GM23248 (cell line): ENCODE measurements at regions not wholly inside any gene's neighbourhood (a gene's known extent, or its start where the extent isn't known, plus 50 kb on each side); places are given as distances from the start of the nearest gene placed in this dataset.
"Not testable (repeated sequence)": the region's sequence is repeated elsewhere in the genome, so short reads cannot be mapped to it uniquely, and the experiment has no call there.

Experiments
- DNase-seq: peaks from one replicate; pipeline ENCODE4 v3.0.0-alpha.2; 2015
- H2AFZ ChIP-seq: fragments of 200-600 bp; sonication (generic); 2 replicates; pipeline ENCODE4 v1.6.1; 2016; ENCODE audit warnings: antibody characterized with exemption
- H3F3A ChIP-seq: fragments of 200-600 bp; sonication (generic); 2 replicates; pipeline ENCODE4 v1.6.1; 2016; ENCODE audit warnings: mild to moderate bottlenecking, antibody characterized with exemption, mixed run types; ENCODE audit not compliant: insufficient read depth
- H3K27ac ChIP-seq: fragments of 200-600 bp; sonication (generic); 2 replicates; pipeline ENCODE4 v1.5.1; 2016; ENCODE audit warnings: mild to moderate bottlenecking
- H3K27me3 ChIP-seq: fragments of 200-600 bp; sonication (generic); replicated peaks from 2 replicates; pipeline ENCODE4 v1.6.1; 2016; ENCODE audit warnings: mild to moderate bottlenecking; ENCODE audit not compliant: insufficient read depth
- H3K36me3 ChIP-seq: fragments of 200-600 bp; sonication (generic); 2 replicates; pipeline ENCODE4 v1.6.1; 2016; ENCODE audit warnings: low read depth, mild to moderate bottlenecking
- H3K4me1 ChIP-seq: fragments of 200-600 bp; sonication (generic); 2 replicates; pipeline ENCODE4 v1.6.1; 2016; ENCODE audit warnings: mild to moderate bottlenecking; ENCODE audit not compliant: insufficient read depth
- H3K4me2 ChIP-seq: fragments of 200-600 bp; sonication (generic); one replicate; pipeline ENCODE4 v1.6.1; 2016; ENCODE audit warnings: mild to moderate bottlenecking; ENCODE audit not compliant: unreplicated experiment
- H3K4me3 ChIP-seq: fragments of 200-600 bp; sonication (generic); 2 replicates; pipeline ENCODE4 v1.5.1; 2016; ENCODE audit warnings: mild to moderate bottlenecking
- H3K79me2 ChIP-seq: fragments of 200-600 bp; sonication (generic); 2 replicates; pipeline ENCODE4 v1.6.1; 2016; ENCODE audit warnings: mild to moderate bottlenecking; ENCODE audit not compliant: insufficient read depth
- H3K9ac ChIP-seq: fragments of 200-600 bp; sonication (generic); 2 replicates; pipeline ENCODE4 v1.6.1; 2016; ENCODE audit warnings: mild to moderate bottlenecking
- H3K9me2 ChIP-seq: fragments of 200-600 bp; sonication (generic); 2 replicates; pipeline ENCODE4 v1.6.1; 2016; ENCODE audit warnings: mixed run types, mild to moderate bottlenecking, moderate library complexity; ENCODE audit not compliant: insufficient read depth
- H3K9me3 ChIP-seq: fragments of 200-600 bp; sonication (generic); one replicate; pipeline ENCODE4 v1.6.1; 2017; ENCODE audit warnings: low read depth
- H4K20me1 ChIP-seq: fragments of 200-600 bp; sonication (generic); 2 replicates; pipeline ENCODE4 v1.6.0; 2016; ENCODE audit not compliant: insufficient read depth
- EZH2 ChIP-seq: fragments of 200-600 bp; sonication (generic); IDR thresholded peaks from 2 replicates; pipeline ENCODE4 v1.6.1; 2018; ENCODE audit warnings: antibody characterized with exemption, mild to moderate bottlenecking; ENCODE audit not compliant: insufficient read depth, poor library complexity, severe bottlenecking
- EZH2phosphoT487 ChIP-seq: fragments of 200-600 bp; sonication (generic); IDR thresholded peaks from 2 replicates; pipeline ENCODE4 v1.6.1; 2018; ENCODE audit warnings: antibody characterized with exemption, moderate library complexity, mild to moderate bottlenecking, low read depth; ENCODE audit not compliant: insufficient read depth
- WGBS, 2 experiments: methylation state at CpG; one replicate each; pipeline ENCODE4 v1.1.6; 2015 to 2017; ENCODE audit warnings: low lambda C conversion rate in 2 of 2, low coverage in 1 of 2; ENCODE audit errors: missing lambda C conversion rate in 2 of 2; 5-methylcytosine and 5-hydroxymethylcytosine counted together
- in situ Hi-C: fragments of 300-500 bp; cut with MboI; formaldehyde crosslinking; loops from 2 replicates; pipeline ENCODE4 v1.15.0; 2020

DNA sequence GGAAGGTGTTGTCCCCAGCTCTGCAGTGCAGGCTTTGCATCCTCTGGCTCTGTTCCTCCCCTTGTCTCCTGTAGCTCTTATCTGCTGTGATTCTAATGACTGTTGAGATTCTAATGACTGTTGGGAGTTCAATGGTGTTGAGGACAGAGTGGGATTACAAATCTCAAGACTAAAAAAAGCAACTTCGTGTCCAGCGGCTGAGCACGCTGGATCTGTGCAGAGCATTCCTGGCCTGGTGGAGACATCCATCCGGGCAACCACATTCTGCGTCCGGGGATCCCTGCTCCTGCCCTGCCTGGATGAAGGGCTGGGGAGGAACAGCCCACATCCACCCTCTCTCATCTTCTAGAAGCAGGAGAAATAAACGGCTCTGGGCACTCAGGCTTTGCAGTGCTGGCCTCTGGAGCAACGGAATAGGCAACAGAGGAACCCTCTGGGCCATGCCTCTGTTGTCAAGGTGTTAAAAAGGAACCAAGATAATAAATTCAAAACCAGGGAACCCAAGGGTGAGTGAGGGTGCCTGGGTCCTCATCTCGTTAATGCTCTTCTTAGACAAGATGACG is 106.7 kb upstream of the ASB18 start:
- Histone ChIP-seq H3K9me3 (no peaks in the 10 kb centered on the region), H4K20me1 (no peaks in the 10 kb centered on the region), H3F3A (no peaks in the 10 kb centered on the region), H2AFZ (no peak overlapping the region), H3K9me2 (no peaks in the 10 kb centered on the region), H3K27ac (no peak overlapping the region), H3K27me3 (peaks cover 29% of the 10 kb centered on the region), H3K4me3 (no peak overlapping the region), H3K79me2 (no peaks in the 10 kb centered on the region), H3K4me1 (no peaks in the 10 kb centered on the region), H3K9ac (no peak overlapping the region), H3K4me2 (no peak overlapping the region), H3K36me3 (no peaks in the 10 kb centered on the region)
- DNase-seq: no peak
- in situ Hi-C loops: no loop called here
- WGBS, 2 experiments: 55 to 58% methylated on average over 10 of the region's 10 CpGs
- TF ChIP-seq EZH2 (no peak), EZH2phosphoT487 (no peak)

DNA sequence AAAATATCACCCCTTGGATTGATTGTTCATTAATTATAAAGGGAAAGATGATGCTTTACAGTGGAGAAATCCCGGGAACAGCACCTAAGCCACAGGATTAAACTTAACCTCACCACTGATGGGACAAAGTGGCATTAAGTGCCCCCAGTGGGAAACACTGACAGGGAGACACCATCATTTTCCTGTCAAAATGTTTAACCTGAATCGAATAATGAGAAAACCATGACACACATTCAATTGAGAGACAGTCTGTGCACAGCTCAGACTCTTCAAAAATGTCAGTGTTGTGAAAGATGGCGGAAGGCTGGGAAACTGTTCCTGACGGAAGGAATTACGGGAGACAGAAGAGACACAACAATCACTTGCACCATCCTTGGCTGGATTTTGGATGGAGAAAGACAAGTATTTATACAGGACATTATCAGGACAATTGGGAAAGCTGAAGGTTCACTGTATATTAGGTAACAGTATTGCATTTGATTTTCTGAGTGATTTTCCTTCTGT is 111.8 kb upstream of the ASB18 start:
- Histone ChIP-seq H3K4me1 (no peaks in the 10 kb centered on the region), H3K4me3 (no peak overlapping the region), H3K36me3 (no peaks in the 10 kb centered on the region), H3K27me3 (peaks cover 19% of the 10 kb centered on the region), H3K79me2 (no peaks in the 10 kb centered on the region), H3K9ac (no peak overlapping the region), H3K27ac (no peak overlapping the region), H2AFZ (no peak overlapping the region), H3K9me3 (no peaks in the 10 kb centered on the region), H3F3A (no peaks in the 10 kb centered on the region), H3K4me2 (no peak overlapping the region), H4K20me1 (no peaks in the 10 kb centered on the region), H3K9me2 (no peaks in the 10 kb centered on the region)
- WGBS, 2 experiments: 62 to 74% methylated on average over 5 of the region's 5 CpGs
- TF ChIP-seq EZH2 (no peak), EZH2phosphoT487 (no peak)
- no peak for DNase-seq
- in situ Hi-C loops: no loop called here

DNA sequence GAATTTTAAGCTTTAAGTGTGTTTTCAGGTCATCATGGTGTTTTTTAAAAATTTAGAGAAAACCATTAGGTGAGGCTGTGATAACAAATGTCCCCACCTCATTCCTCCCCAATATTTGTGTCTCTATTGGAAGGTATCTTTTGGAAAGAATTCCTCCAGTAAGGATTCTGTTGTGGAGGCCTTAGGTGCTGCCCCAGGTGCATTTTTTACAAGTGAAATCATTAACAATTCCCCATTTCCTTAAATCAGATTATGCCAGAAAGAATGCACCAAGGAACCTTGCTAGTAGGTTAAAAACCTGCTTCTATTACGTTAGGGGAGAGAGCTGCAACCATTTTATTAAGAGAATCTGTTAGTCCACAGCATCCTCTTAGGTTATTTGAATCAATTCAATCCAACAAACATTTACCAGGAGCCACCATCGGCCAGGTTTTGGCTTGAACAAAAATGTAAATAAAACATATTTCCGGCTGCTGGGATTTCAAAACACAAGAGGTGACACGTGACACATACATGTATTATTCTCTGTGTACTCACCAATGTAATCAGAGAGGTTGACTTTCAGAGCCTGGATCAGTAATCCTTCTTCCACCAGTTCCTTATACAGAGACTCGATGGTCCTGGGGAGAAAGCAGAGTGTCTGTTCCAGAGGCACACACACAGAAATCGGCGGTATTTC is 112.5 kb upstream of the ASB18 start:
- H3K79me2 ChIP-seq: no peaks in the 10 kb centered on the region
- peaks cover 19% of the 10 kb centered on the region for H3K27me3 ChIP-seq
- H3K27ac ChIP-seq: no peak overlapping the region
- DNase-seq: no peak
- no peak overlapping the region for H3K4me3 ChIP-seq
- no peaks in the 10 kb centered on the region for H3K36me3 ChIP-seq
- H2AFZ ChIP-seq: no peak overlapping the region
- 52 to 59% methylated on average over 7 of the region's 7 CpGs for WGBS, 2 experiments
- no peaks in the 10 kb centered on the region for H3F3A ChIP-seq
- no peaks in the 10 kb centered on the region for H3K9me2 ChIP-seq
- TF ChIP-seq EZH2 (no peak), EZH2phosphoT487 (no peak)
- no peak overlapping the region for H3K9ac ChIP-seq
- H4K20me1 ChIP-seq: no peaks in the 10 kb centered on the region
- H3K9me3 ChIP-seq: no peaks in the 10 kb centered on the region
- in situ Hi-C loops: no loop called here
- H3K4me2 ChIP-seq: no peak overlapping the region
- H3K4me1 ChIP-seq: no peaks in the 10 kb centered on the region

DNA sequence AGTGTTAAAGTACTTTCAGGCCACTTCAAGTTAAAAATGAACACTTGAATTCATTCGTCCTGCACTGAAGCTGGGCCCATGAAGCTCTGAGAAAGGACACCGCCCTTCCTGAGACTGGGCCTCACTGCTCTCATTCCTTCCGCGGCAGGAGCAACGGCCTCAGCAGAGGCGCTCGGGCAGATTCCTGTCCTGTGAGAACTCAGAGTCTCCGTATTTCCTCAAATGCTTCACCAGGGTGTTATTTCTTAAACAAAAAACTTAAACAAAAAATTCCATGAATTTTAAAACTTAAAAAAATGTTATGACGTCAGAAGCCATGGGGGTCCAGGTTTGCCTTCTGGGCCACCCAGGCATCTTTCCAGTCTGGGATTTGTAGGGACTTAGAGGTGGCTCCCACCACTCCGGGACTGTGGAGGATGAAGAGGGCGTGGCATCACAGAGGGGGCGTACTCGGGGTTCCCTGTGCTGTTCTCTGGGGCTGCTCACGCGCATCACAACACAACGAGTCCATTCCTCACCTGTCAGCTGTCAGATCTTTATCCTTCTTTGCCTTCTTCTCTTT is 115.9 kb upstream of the ASB18 start:
- Histone ChIP-seq H3K27ac (no peak overlapping the region), H3K4me2 (no peak overlapping the region), H3K4me1 (no peaks in the 10 kb centered on the region), H3K27me3 (peaks cover 20% of the 10 kb centered on the region), H3K79me2 (no peaks in the 10 kb centered on the region), H3K9me2 (no peaks in the 10 kb centered on the region), H3K4me3 (no peak overlapping the region), H3K36me3 (no peaks in the 10 kb centered on the region), H3K9ac (no peak overlapping the region), H4K20me1 (no peaks in the 10 kb centered on the region), H3F3A (no peaks in the 10 kb centered on the region), H3K9me3 (no peaks in the 10 kb centered on the region), H2AFZ (no peak overlapping the region)
- 71 to 78% methylated on average over 16 of the region's 16 CpGs for WGBS, 2 experiments
- no peak for DNase-seq
- in situ Hi-C loops: no loop called here
- TF ChIP-seq EZH2 (no peak), EZH2phosphoT487 (no peak)

DNA sequence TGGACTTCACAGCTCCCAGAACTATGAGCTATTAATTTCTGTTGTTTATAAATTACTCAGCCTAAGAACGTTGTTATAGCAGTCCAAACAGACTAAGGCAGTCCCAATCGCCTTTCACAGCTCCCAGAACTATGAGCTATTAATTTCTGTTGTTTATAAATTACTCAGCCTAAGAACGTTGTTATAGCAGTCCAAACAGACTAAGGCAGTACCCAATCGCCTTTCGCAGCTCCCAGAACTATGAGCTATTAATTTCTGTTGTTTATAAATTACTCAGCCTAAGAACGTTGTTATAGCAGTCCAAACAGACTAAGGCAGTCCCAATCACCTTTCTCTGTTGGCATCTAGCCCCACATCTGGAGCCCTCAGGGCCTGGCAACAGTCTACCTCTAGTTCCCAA is 117.0 kb upstream of the ASB18 start:
- H4K20me1 ChIP-seq, H3K79me2 ChIP-seq, H3K4me3 ChIP-seq, H3K27ac ChIP-seq, DNase-seq, in situ Hi-C loops, H3K36me3 ChIP-seq, H3K9ac ChIP-seq, H3K9me2 ChIP-seq, H2AFZ ChIP-seq, H3K9me3 ChIP-seq, H3F3A ChIP-seq, H3K4me2 ChIP-seq, H3K4me1 ChIP-seq: not testable (repeated sequence)
- 35 to 47% methylated on average over 6 of the region's 6 CpGs for WGBS, 2 experiments
- peaks cover 20% of the 10 kb centered on the region for H3K27me3 ChIP-seq

DNA sequence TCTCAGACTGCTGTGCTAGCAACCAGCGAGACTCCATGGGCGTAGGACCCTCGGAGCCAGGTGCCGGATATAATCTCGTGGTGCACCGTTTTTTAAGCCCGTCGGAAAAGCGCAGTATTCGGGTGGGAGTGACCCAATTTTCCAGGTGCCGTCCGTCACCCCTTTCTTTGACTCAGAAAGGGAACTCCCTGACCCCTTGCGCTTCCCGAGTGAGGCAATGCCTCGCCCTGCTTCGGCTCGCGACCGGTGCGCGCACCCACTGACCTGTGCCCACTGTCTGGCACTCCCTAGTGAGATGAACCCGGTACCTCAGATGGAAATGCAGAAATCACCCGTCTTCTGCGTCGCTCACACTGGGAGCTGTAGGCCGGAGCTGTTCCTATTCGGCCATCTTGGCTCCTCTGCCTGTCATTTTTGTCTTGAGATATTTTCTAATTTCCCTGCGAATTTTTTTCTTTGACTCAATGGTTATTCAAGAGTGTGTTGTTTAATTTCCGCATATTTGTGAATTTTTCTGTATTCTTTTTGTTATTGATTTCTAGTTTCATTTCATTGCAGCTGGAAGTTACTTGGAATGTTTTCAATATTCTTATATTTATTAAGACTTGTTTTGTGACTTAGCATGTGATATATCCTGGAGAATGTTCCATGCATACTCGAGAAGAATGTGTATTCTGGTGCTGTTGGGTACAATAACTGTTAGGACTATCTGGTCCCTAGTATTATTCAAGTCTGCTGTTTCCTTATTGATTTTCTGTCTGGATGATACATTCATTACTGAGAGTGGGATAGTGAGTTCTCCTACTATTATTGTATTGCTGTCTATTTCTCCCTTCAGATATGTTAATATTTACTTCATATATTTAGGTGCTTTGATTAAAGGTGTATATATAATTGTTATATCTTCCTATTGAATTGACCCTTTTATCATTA is 125.3 kb upstream of the ASB18 start:
- WGBS, 2 experiments: 65% methylated on average over 22 to 30 of the region's 30 CpGs
- H3K27me3 ChIP-seq, H3K4me1 ChIP-seq, H3F3A ChIP-seq, H4K20me1 ChIP-seq, H3K36me3 ChIP-seq, in situ Hi-C loops, H3K4me3 ChIP-seq, H3K27ac ChIP-seq, H2AFZ ChIP-seq, H3K9me3 ChIP-seq, H3K4me2 ChIP-seq, H3K9me2 ChIP-seq, H3K9ac ChIP-seq, DNase-seq, H3K79me2 ChIP-seq: not testable (repeated sequence)
